Mesenchymal stem cell (in vitro differentiated cells and primary cell): ENCODE measurements at regions not wholly inside any gene's neighbourhood (a gene's known extent, or its start where the extent isn't known, plus 50 kb on each side); places are given as distances from the start of the nearest gene placed in this dataset.

Experiments
- DNase-seq: peaks from one replicate; pipeline ENCODE4 v3.0.0-alpha.2; 2013
- H2AFZ ChIP-seq: one replicate; pipeline ENCODE4 v1.6.1; 2013; ENCODE audit warnings: low read depth, mild to moderate bottlenecking, control low read depth, inconsistent platforms, low read length, moderate library complexity
- H2AK5ac ChIP-seq: 2 replicates; pipeline ENCODE4 v1.6.1; 2013; ENCODE audit warnings: low read length, moderate library complexity, mild to moderate bottlenecking, inconsistent platforms; ENCODE audit not compliant: severe bottlenecking
- H2BK120ac ChIP-seq: one replicate; pipeline ENCODE4 v1.6.1; 2013; ENCODE audit warnings: low read depth, mild to moderate bottlenecking, inconsistent platforms, low read length, moderate library complexity
- H2BK12ac ChIP-seq, 2 experiments: one replicate each; pipeline ENCODE4 v1.6.1; 2013; ENCODE audit warnings: inconsistent platforms in 2 of 2, low read length in 2 of 2, mild to moderate bottlenecking in 2 of 2, moderate library complexity in 2 of 2, control low read depth in 1 of 2
- H2BK15ac ChIP-seq: one replicate; pipeline ENCODE4 v1.6.1; 2013; ENCODE audit warnings: mild to moderate bottlenecking, low read depth, inconsistent platforms; ENCODE audit not compliant: poor library complexity, severe bottlenecking
- H2BK5ac ChIP-seq: 2 replicates; pipeline ENCODE4 v1.6.1; 2013; ENCODE audit warnings: low read depth, mild to moderate bottlenecking, low read length, control low read depth, inconsistent platforms; ENCODE audit not compliant: poor library complexity, severe bottlenecking
- H3K14ac ChIP-seq, 2 experiments: one replicate each; pipeline ENCODE4 v1.6.1; 2013; ENCODE audit warnings: inconsistent platforms in 2 of 2, low read length in 2 of 2, control low read depth in 1 of 2, mild to moderate bottlenecking in 1 of 2, moderate library complexity in 1 of 2
- H3K18ac ChIP-seq, 2 experiments: one replicate each; pipeline ENCODE4 v1.6.1; 2013; ENCODE audit warnings: inconsistent platforms in 2 of 2, low read length in 2 of 2, control low read depth in 1 of 2, low read depth in 1 of 2, mild to moderate bottlenecking in 1 of 2
- H3K23ac ChIP-seq, 2 experiments: one replicate each; pipeline ENCODE4 v1.6.1; 2013; ENCODE audit warnings: inconsistent platforms in 2 of 2, low read length in 2 of 2, mild to moderate bottlenecking in 2 of 2, moderate library complexity in 2 of 2, control low read depth in 1 of 2
- H3K27ac ChIP-seq: 2 replicates; pipeline ENCODE4 v1.5.1; 2013; ENCODE audit warnings: mild to moderate bottlenecking, moderate library complexity, low read length, control low read depth, inconsistent platforms; ENCODE audit not compliant: poor library complexity, severe bottlenecking
- H3K27me3 ChIP-seq, 2 experiments: 2 replicates each; pipeline versions ENCODE4 v1.6.1 to v1.7.0; 2013; ENCODE audit warnings: low read length in 2 of 2, mild to moderate bottlenecking in 2 of 2, moderate library complexity in 2 of 2, control low read depth in 1 of 2, inconsistent platforms in 1 of 2; ENCODE audit not compliant: control insufficient read depth in 1 of 2, insufficient read depth in 1 of 2
- H3K36me3 ChIP-seq, 2 experiments: 2 replicates each; pipeline versions ENCODE4 v1.6.1 to v1.7.0; 2013; ENCODE audit warnings: low read length in 2 of 2, control low read depth in 1 of 2, inconsistent platforms in 1 of 2, low read depth in 1 of 2, mild to moderate bottlenecking in 1 of 2; ENCODE audit not compliant: insufficient read depth in 2 of 2, control insufficient read depth in 1 of 2
- H3K4ac ChIP-seq, 2 experiments: one replicate each; pipeline ENCODE4 v1.6.1; 2013; ENCODE audit warnings: inconsistent platforms in 2 of 2, low read length in 2 of 2, mild to moderate bottlenecking in 2 of 2, moderate library complexity in 2 of 2, control low read depth in 1 of 2, low read depth in 1 of 2
- H3K4me1 ChIP-seq: 2 replicates; pipeline ENCODE4 v1.6.1; 2013; ENCODE audit warnings: low read depth, low read length, control low read depth; ENCODE audit not compliant: control insufficient read depth, insufficient read depth
- H3K4me2 ChIP-seq: 2 replicates; pipeline ENCODE4 v1.6.1; 2013; ENCODE audit warnings: low read length, mild to moderate bottlenecking, inconsistent platforms; ENCODE audit not compliant: poor library complexity, severe bottlenecking
- H3K4me3 ChIP-seq, 2 experiments: 2 replicates each; pipeline versions ENCODE4 v1.5.1 to v1.7.0; 2013; ENCODE audit warnings: low read length in 2 of 2, mild to moderate bottlenecking in 2 of 2, control low read depth in 1 of 2, low read depth in 1 of 2; ENCODE audit not compliant: insufficient read depth in 1 of 2
- H3K79me1 ChIP-seq: replicated peaks from 2 replicates; pipeline ENCODE4 v1.6.1; 2013; ENCODE audit warnings: mild to moderate bottlenecking, control low read depth, low read length, inconsistent platforms; ENCODE audit not compliant: poor library complexity, severe bottlenecking
- H3K9ac ChIP-seq: 2 replicates; pipeline ENCODE4 v1.7.0; 2013; ENCODE audit warnings: mild to moderate bottlenecking, low read length, moderate library complexity
- H3K9me3 ChIP-seq: 2 replicates; pipeline ENCODE4 v1.7.0; 2013; ENCODE audit warnings: mild to moderate bottlenecking, low read length; ENCODE audit not compliant: control insufficient read depth
- H4K8ac ChIP-seq: one replicate; pipeline ENCODE4 v1.6.1; 2013; ENCODE audit warnings: inconsistent platforms, mild to moderate bottlenecking, low read length, moderate library complexity
- H4K91ac ChIP-seq: one replicate; pipeline ENCODE4 v1.6.1; 2013; ENCODE audit warnings: mild to moderate bottlenecking, low read length, inconsistent platforms
- WGBS: methylation state at CpG from one replicate; pipeline ENCODE4 v1.1.7; 2013; ENCODE audit warnings: mixed read lengths; 5-methylcytosine and 5-hydroxymethylcytosine counted together

DNA sequence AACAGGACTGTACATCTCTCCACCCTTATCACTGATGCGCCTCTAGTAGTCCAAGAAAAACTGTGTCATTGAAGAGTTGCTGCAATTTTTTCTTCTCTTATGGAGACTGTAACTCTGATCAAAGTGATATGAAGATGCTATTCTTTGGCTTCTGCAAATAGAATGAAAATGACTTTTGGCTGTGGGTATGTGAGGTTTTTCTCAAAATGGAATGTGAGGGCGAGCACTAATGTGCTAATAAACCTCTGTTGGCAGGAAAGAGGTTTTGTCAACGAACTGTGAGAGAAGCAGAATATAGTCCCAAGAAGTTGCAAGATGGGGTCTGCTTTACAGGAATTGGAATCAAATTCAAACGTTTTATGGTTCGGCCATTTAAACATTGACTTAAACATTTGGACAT lies 252.0 kb upstream of the GAS1 start:
- Histone ChIP-seq H2AK5ac (no peak overlapping the region), H2AFZ (no peak overlapping the region), H2BK120ac (no peak overlapping the region), H4K91ac (no peak overlapping the region), H3K36me3 (no peaks in the 10 kb centered on the region), H3K4me1 (no peaks in the 10 kb centered on the region), H3K79me1 (no peaks in the 10 kb centered on the region), H3K4me3 (no peak overlapping the region), H3K4me2 (no peak overlapping the region), H3K14ac (no peak overlapping the region), H3K4ac (no peak overlapping the region), H2BK15ac (no peak overlapping the region), H3K9ac (peak overlapping the region; percentile 15), H2BK12ac (no peak overlapping the region), H3K27me3 (no peaks in the 10 kb centered on the region), H3K9me3 (no peaks in the 10 kb centered on the region), H3K23ac (no peak overlapping the region), H3K27ac (no peak overlapping the region), H4K8ac (no peak overlapping the region), H2BK5ac (no peak overlapping the region), H3K18ac (no peak overlapping the region)
- 80% methylated on average over 5 of the region's 5 CpGs for WGBS
- DNase-seq = no peak

- Histone ChIP-seq H2BK120ac (no peak overlapping the region), H3K79me1 (no peaks in the 10 kb centered on the region), H3K27ac (no peak overlapping the region), H3K9ac (no peak overlapping the region), H3K4me3 (no peak overlapping the region), H2BK15ac (no peak overlapping the region), H3K27me3 (no peaks in the 10 kb centered on the region), H3K14ac (no peak overlapping the region), H3K18ac (no peak overlapping the region), H3K4me1 (no peaks in the 10 kb centered on the region), H4K8ac (no peak overlapping the region), H2BK12ac (peak overlapping the region in 1 of 2 experiments; percentile 50), H2AK5ac (no peak overlapping the region), H3K36me3 (no peaks in the 10 kb centered on the region), H4K91ac (no peak overlapping the region), H2AFZ (no peak overlapping the region), H3K9me3 (no peaks in the 10 kb centered on the region), H3K4me2 (no peak overlapping the region), H2BK5ac (no peak overlapping the region), H3K23ac (no peak overlapping the region), H3K4ac (no peak overlapping the region)
- DNase-seq = no peak
- WGBS = 80% methylated on average over 2 of the region's 4 CpGs
Observed at GRCh38 chr9:87199782-87200181, 252.5 kb upstream of the GAS1 start.

DNA sequence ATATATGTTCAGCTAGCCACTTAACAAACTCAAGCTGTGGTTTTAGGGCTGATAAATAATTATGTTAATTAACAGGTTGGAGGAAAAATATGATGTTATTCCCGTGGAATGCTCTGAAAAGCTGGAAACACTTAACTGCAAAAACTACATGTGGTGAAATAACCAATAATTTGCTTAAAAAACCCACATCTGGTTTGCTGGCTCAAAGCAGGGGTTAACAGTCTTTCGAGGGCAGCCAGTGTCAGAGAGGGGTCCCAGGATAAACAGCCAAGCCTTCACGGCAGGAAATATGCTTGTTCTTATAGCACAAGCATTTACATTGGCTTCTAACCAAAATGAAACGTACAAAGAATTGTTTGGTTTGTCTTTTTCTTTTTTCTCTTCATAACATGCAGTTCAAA lies 254.0 kb upstream of the GAS1 start:
- Histone ChIP-seq H3K23ac (no peak overlapping the region), H3K36me3 (no peaks in the 10 kb centered on the region), H3K4me1 (peaks cover 1% of the 10 kb centered on the region), H3K27me3 (no peaks in the 10 kb centered on the region), H2AFZ (no peak overlapping the region), H3K18ac (no peak overlapping the region), H2BK5ac (no peak overlapping the region), H3K9me3 (no peaks in the 10 kb centered on the region), H2AK5ac (no peak overlapping the region), H3K4me3 (peak overlapping the region in 1 of 2 experiments; percentile 27), H2BK15ac (no peak overlapping the region), H3K79me1 (no peaks in the 10 kb centered on the region), H4K8ac (no peak overlapping the region), H3K14ac (no peak overlapping the region), H2BK12ac (no peak overlapping the region), H3K4ac (no peak overlapping the region), H3K9ac (peak overlapping the region; percentile 72), H2BK120ac (no peak overlapping the region), H4K91ac (no peak overlapping the region), H3K27ac (no peak overlapping the region), H3K4me2 (peak overlapping the region; percentile 30)
- DNase-seq = peak; percentile 18
- 47% methylated on average over 2 of the region's 4 CpGs for WGBS

DNA sequence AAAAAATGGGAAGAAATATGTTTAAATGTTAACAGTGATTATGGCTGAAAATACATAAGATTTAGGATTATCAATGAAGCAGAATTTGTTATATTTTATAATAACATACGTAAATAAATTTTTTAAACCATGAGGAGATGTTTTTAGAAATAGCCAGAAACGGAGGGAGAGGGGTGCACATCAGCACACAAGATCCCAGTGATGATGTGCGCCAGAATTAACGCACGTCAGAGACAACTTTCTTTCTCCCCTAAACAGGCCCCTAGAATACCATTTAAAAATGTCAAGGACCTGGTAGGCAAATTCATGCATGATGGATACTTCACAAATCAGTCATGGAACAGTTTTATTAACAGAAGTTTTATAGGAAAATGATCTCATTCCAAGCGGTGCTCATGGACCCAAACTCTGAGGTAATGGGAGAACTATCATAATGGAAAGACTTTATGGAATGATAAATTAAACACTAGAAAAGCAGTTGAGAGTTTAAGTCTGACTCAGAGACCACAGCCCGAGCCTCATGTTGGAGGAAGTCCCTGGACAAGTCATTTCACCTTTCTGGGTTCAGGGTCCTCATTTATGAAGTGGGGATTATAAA lies 258.9 kb upstream of the GAS1 start:
- Histone ChIP-seq H3K9ac (no peak overlapping the region), H3K27ac (no peak overlapping the region), H2BK12ac (no peak overlapping the region), H3K14ac (no peak overlapping the region), H3K79me1 (no peaks in the 10 kb centered on the region), H3K36me3 (no peaks in the 10 kb centered on the region), H2BK15ac (no peak overlapping the region), H3K4me2 (no peak overlapping the region), H4K8ac (no peak overlapping the region), H3K4me3 (no peak overlapping the region), H2AFZ (no peak overlapping the region), H3K18ac (no peak overlapping the region), H4K91ac (no peak overlapping the region), H3K4me1 (peaks cover 1% of the 10 kb centered on the region), H3K9me3 (no peaks in the 10 kb centered on the region), H3K23ac (no peak overlapping the region), H2BK120ac (no peak overlapping the region), H3K4ac (no peak overlapping the region), H3K27me3 (no peaks in the 10 kb centered on the region), H2AK5ac (no peak overlapping the region), H2BK5ac (no peak overlapping the region)
- DNase-seq = peak; percentile 70
- 70% methylated on average over 6 of the region's 7 CpGs for WGBS
